DOHH2 (cell line): ENCODE measurements at regions not wholly inside any gene's neighbourhood (a gene's known extent, or its start where the extent isn't known, plus 50 kb on each side); places are given as distances from the start of the nearest gene placed in this dataset.

ENCODE experiments used
- H3F3A ChIP-seq: fragments of 200-600 bp; sonication (generic), shearing (Covaris generic); 2 replicates; pipeline ENCODE4 v1.6.0; 2016; ENCODE audit warnings: antibody characterized with exemption, mild to moderate bottlenecking; ENCODE audit not compliant: control insufficient read depth, insufficient read depth
- H3K27ac ChIP-seq: fragments of 200-600 bp; sonication (generic); 2 replicates; pipeline ENCODE4 v1.5.1; 2014; ENCODE audit warnings: low read depth, mild to moderate bottlenecking, low read length, moderate library complexity
- H3K27me3 ChIP-seq: fragments of 200-600 bp; sonication (generic); 2 replicates; pipeline ENCODE4 v1.6.1; 2014; ENCODE audit warnings: mild to moderate bottlenecking, low read length, mixed read lengths; ENCODE audit not compliant: control insufficient read depth
- H3K36me3 ChIP-seq: fragments of 200-600 bp; sonication (generic); 2 replicates; pipeline ENCODE4 v1.6.1; 2014; ENCODE audit warnings: mild to moderate bottlenecking, low read length, moderate library complexity, mixed read lengths; ENCODE audit not compliant: control insufficient read depth
- H3K4me1 ChIP-seq: fragments of 200-600 bp; sonication (generic); 2 replicates; pipeline ENCODE4 v1.6.1; 2014; ENCODE audit warnings: mild to moderate bottlenecking, low read length, mixed read lengths; ENCODE audit not compliant: control insufficient read depth
- H3K4me2 ChIP-seq: fragments of 200-600 bp; sonication (generic); 2 replicates; pipeline ENCODE4 v1.6.0; 2014; ENCODE audit warnings: mild to moderate bottlenecking, low read length, moderate library complexity
- H3K4me3 ChIP-seq: fragments of 200-600 bp; sonication (generic); 2 replicates; pipeline ENCODE4 v1.5.1; 2014; ENCODE audit warnings: mild to moderate bottlenecking, low read length, mixed read lengths
- H3K79me2 ChIP-seq: fragments of 200-600 bp; sonication (generic); 2 replicates; pipeline ENCODE4 v1.6.1; 2014; ENCODE audit warnings: mild to moderate bottlenecking, low read length, mixed read lengths; ENCODE audit not compliant: control insufficient read depth
- H3K9me2 ChIP-seq: fragments of 200-600 bp; sonication (generic); replicated peaks from 2 replicates; pipeline ENCODE4 v1.6.1; 2014; ENCODE audit warnings: mild to moderate bottlenecking, low read length, mixed read lengths; ENCODE audit not compliant: control insufficient read depth
- H3K9me3 ChIP-seq: fragments of 200-600 bp; sonication (generic); 2 replicates; pipeline ENCODE4 v1.6.1; 2014; ENCODE audit warnings: antibody characterized with exemption, low read length, mixed read lengths; ENCODE audit not compliant: control insufficient read depth, insufficient read depth
- H4K20me1 ChIP-seq: fragments of 200-600 bp; sonication (generic); 2 replicates; pipeline ENCODE4 v1.6.0; 2014; ENCODE audit warnings: low read depth, mild to moderate bottlenecking, antibody characterized with exemption, low read length, moderate library complexity; ENCODE audit not compliant: control insufficient read depth, insufficient read depth
- CTCF ChIP-seq: fragments of 200-600 bp; sonication (generic); IDR thresholded peaks from one replicate; pipeline ENCODE4 v1.5.1; 2014; ENCODE audit warnings: antibody characterized with exemption, mild to moderate bottlenecking, low read depth, low read length; ENCODE audit not compliant: poor library complexity, severe bottlenecking
- EZH2phosphoT487 ChIP-seq: fragments of 200-600 bp; sonication (generic); IDR thresholded peaks from 2 replicates; pipeline ENCODE4 v1.6.1; 2017; ENCODE audit warnings: borderline replicate concordance, mild to moderate bottlenecking, antibody characterized with exemption, low read length, moderate library complexity, mixed read lengths

- no peak overlapping the region for H3K27ac ChIP-seq
- H3K36me3 ChIP-seq, result no peaks in the 10 kb centered on the region
- H3K4me1 ChIP-seq, result no peaks in the 10 kb centered on the region
- no peaks in the 10 kb centered on the region for H3K27me3 ChIP-seq
- H3K4me3 ChIP-seq, result no peak overlapping the region
- TF ChIP-seq EZH2phosphoT487, result no peak
- TF ChIP-seq CTCF, result no peak
- no peak overlapping the region for H3K4me2 ChIP-seq
- no peaks in the 10 kb centered on the region for H3K9me3 ChIP-seq
- H4K20me1 ChIP-seq, result no peaks in the 10 kb centered on the region
- no peaks in the 10 kb centered on the region for H3K9me2 ChIP-seq
- no peaks in the 10 kb centered on the region for H3F3A ChIP-seq
- no peaks in the 10 kb centered on the region for H3K79me2 ChIP-seq
Measured at GRCh38 chr11:15884777-15885540, 471.4 kb downstream of the SOX6 start.

- H3K4me1 ChIP-seq, result no peaks in the 10 kb centered on the region
- no peak overlapping the region for H3K27ac ChIP-seq
- no peaks in the 10 kb centered on the region for H3K9me3 ChIP-seq
- H3K4me2 ChIP-seq, result no peak overlapping the region
- no peaks in the 10 kb centered on the region for H3K79me2 ChIP-seq
- no peaks in the 10 kb centered on the region for H3K27me3 ChIP-seq
- H4K20me1 ChIP-seq, result no peaks in the 10 kb centered on the region
- no peaks in the 10 kb centered on the region for H3K36me3 ChIP-seq
- no peaks in the 10 kb centered on the region for H3K9me2 ChIP-seq
- H3F3A ChIP-seq, result no peaks in the 10 kb centered on the region
- no peak overlapping the region for H3K4me3 ChIP-seq
- no peak for TF ChIP-seq CTCF
- no peak for TF ChIP-seq EZH2phosphoT487
Measured at GRCh38 chr11:15885854-15886253, 470.5 kb downstream of the SOX6 start.

- no peaks in the 10 kb centered on the region for H3K4me1 ChIP-seq
- H4K20me1 ChIP-seq, result no peaks in the 10 kb centered on the region
- no peak overlapping the region for H3K4me3 ChIP-seq
- no peaks in the 10 kb centered on the region for H3K79me2 ChIP-seq
- H3K36me3 ChIP-seq, result no peaks in the 10 kb centered on the region
- H3K4me2 ChIP-seq, result no peak overlapping the region
- no peaks in the 10 kb centered on the region for H3K9me3 ChIP-seq
- no peaks in the 10 kb centered on the region for H3K9me2 ChIP-seq
- H3K27ac ChIP-seq, result no peak overlapping the region
- no peak for TF ChIP-seq CTCF
- no peak for TF ChIP-seq EZH2phosphoT487
- H3F3A ChIP-seq, result no peaks in the 10 kb centered on the region
- no peaks in the 10 kb centered on the region for H3K27me3 ChIP-seq
Measured at GRCh38 chr11:15886299-15886698, 470.0 kb downstream of the SOX6 start.

DNA sequence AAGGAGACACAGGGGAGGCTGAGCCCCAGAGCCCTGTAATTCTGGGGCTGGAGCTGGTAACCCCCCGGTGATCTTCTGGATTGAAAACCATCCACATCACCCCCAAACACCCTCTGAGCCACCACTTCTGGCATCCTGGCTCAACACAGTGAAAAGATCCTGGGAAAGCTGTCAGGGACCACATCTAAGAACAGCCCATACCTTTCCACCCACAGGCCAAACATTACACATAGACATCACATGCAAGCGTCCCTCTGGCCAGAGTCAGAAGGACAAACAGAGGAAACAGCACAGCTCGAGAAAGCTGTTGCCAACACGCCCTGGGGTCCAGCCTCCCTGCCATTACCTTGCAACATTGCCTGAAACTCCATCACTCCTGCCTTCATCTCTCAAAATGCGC, 469.5 kb downstream of the SOX6 start:
- H3K9me3 ChIP-seq, result no peaks in the 10 kb centered on the region
- TF ChIP-seq CTCF (no peak), EZH2phosphoT487 (no peak)
- no peaks in the 10 kb centered on the region for H3F3A ChIP-seq
- no peaks in the 10 kb centered on the region for H3K9me2 ChIP-seq
- H3K27ac ChIP-seq, result no peak overlapping the region
- no peaks in the 10 kb centered on the region for H3K27me3 ChIP-seq
- H3K4me3 ChIP-seq, result no peak overlapping the region
- H4K20me1 ChIP-seq, result no peaks in the 10 kb centered on the region
- no peaks in the 10 kb centered on the region for H3K79me2 ChIP-seq
- H3K36me3 ChIP-seq, result no peaks in the 10 kb centered on the region
- no peaks in the 10 kb centered on the region for H3K4me1 ChIP-seq
- no peak overlapping the region for H3K4me2 ChIP-seq
